ENCODE measurements at regions not wholly inside any gene's neighbourhood (a gene's known extent, or its start where the extent isn't known, plus 50 kb on each side); places are given as distances from the start of the nearest gene placed in this dataset.

GRCh38 chr1:96090134-96090533, 631.5 kb upstream of the PTBP2 start (continued):
- TF ChIP-seq MEF2A (IDR thresholded peaks at IDR 0.05; ENCODE audit: borderline replicate concordance, low read depth) (no peak), MAX (IDR thresholded peaks at IDR 0.05; ENCODE audit: low read depth) (no peak), FOSL2 (IDR thresholded peaks at IDR 0.05; ENCODE audit: borderline replicate concordance, low read depth) (no peak), FOXJ3 (CRISPR knock-in tag; IDR thresholded peaks at IDR 0.05) (no peak)

GRCh38 chr1:96095849-96096612, 625.6 kb upstream of the PTBP2 start:
- no peak overlapping the region for H2AFZ ChIP-seq (ENCODE audit: low read depth)
- no peak overlapping the region for H3K4me2 ChIP-seq
- ChIA-PET POLR2A (no interaction called here), CTCF (no interaction called here)
- H3K27me3 ChIP-seq (ENCODE audit: insufficient read depth) = no peaks in the 10 kb centered on the region
- H3K79me2 ChIP-seq (ENCODE audit: insufficient read depth) = no peaks in the 10 kb centered on the region
- H3K9me2 ChIP-seq = no peaks in the 10 kb centered on the region
- H4K20me1 ChIP-seq (ENCODE audit: insufficient read depth) = no peaks in the 10 kb centered on the region
- 9% methylated on average over 2 of the region's 2 CpGs for WGBS (ENCODE audit: low lambda C conversion rate)
- peak overlapping the region in 1 of 2 experiments; percentile 94; a peak in 2 of 4 replicates for H3K27ac ChIP-seq (ENCODE audit: low read depth in 2 of 2, low read length in 1 of 2)
- H3K4me1 ChIP-seq (ENCODE audit: control insufficient read depth in 1 of 2, insufficient read depth in 2 of 2, low read depth in 1 of 2, low read length in 1 of 2) = peaks cover 0 to 5% of the 10 kb centered on the region in 2 experiments; a peak in 1 of 4 replicates
- DNase-seq = peak; percentile 32
- no peak overlapping the region for H3K9ac ChIP-seq
- no peaks in the 10 kb centered on the region for H3F3A ChIP-seq (replicated peaks; ENCODE audit: insufficient read depth)
- H3K9me3 ChIP-seq = no peaks in the 10 kb centered on the region
- no peaks in the 10 kb centered on the region for H3K36me3 ChIP-seq (replicated peaks in 1 of 2; ENCODE audit: control insufficient read depth in 1 of 2, insufficient read depth in 2 of 2, low read length in 1 of 2)
- no peak overlapping the region for H3K4me3 ChIP-seq (ENCODE audit: low read depth in 2 of 2, low read length in 1 of 2)
- peak; percentile 76 for TF ChIP-seq GATA2 (CRISPR knock-in tag; IDR thresholded peaks at IDR 0.05)
- 0 out of 2 replicates have a peak, but pooled peaks have one; percentile 15 for TF ChIP-seq FOXJ3 (CRISPR knock-in tag; IDR thresholded peaks at IDR 0.05)
- peak; percentile 27; the same call in 1 of the 2 replicates for TF ChIP-seq RCOR1 (IDR thresholded peaks at IDR 0.05; ENCODE audit: low read length)
- TF ChIP-seq TCF12 (IDR thresholded peaks at IDR 0.05) = no peak
- no peak for TF ChIP-seq YY1 (IDR thresholded peaks at IDR 0.05; ENCODE audit: low read depth)
- peak; percentile 58 for TF ChIP-seq RAD21 (IDR thresholded peaks at IDR 0.05; ENCODE audit: low read length)
- peak in 1 of 2 experiments; percentile 82; a peak in 1 of 4 replicates for TF ChIP-seq EP300 (IDR thresholded peaks at IDR 0.05; ENCODE audit: borderline replicate concordance in 1 of 2, low read depth in 1 of 2, low read length in 1 of 2)

GRCh38 chr1:96096613-96097321, 624.8 kb upstream of the PTBP2 start:
- DNase-seq = no peak
- Histone ChIP-seq H3F3A (replicated peaks; ENCODE audit: insufficient read depth) (no peaks in the 10 kb centered on the region), H3K9me3 (no peaks in the 10 kb centered on the region), H2AFZ (ENCODE audit: low read depth) (no peak overlapping the region), H3K4me2 (no peak overlapping the region), H3K27ac (ENCODE audit: low read depth in 2 of 2, low read length in 1 of 2) (peak overlapping the region in 1 of 2 experiments; percentile 94; a peak in 2 of 4 replicates), H3K79me2 (ENCODE audit: insufficient read depth) (no peaks in the 10 kb centered on the region), H3K27me3 (ENCODE audit: insufficient read depth) (no peaks in the 10 kb centered on the region), H3K9ac (no peak overlapping the region), H3K4me3 (ENCODE audit: low read depth in 2 of 2, low read length in 1 of 2) (no peak overlapping the region), H3K36me3 (replicated peaks in 1 of 2; ENCODE audit: control insufficient read depth in 1 of 2, insufficient read depth in 2 of 2, low read length in 1 of 2) (no peaks in the 10 kb centered on the region), H4K20me1 (ENCODE audit: insufficient read depth) (no peaks in the 10 kb centered on the region), H3K4me1 (ENCODE audit: control insufficient read depth in 1 of 2, insufficient read depth in 2 of 2, low read depth in 1 of 2, low read length in 1 of 2) (peaks cover 0 to 5% of the 10 kb centered on the region in 2 experiments; a peak in 1 of 4 replicates), H3K9me2 (no peaks in the 10 kb centered on the region)
- CTCF ChIA-PET = no interaction called here
- POLR2A ChIA-PET = no interaction called here
- no peak for TF ChIP-seq PBX3 (IDR thresholded peaks at IDR 0.05)
- no peak for TF ChIP-seq FOSL2 (IDR thresholded peaks at IDR 0.05; ENCODE audit: borderline replicate concordance, low read depth)
- no peak for TF ChIP-seq CHD2 (IDR thresholded peaks at IDR 0.05; ENCODE audit: low read length, partially characterized antibody)
- TF ChIP-seq FOXJ3 (CRISPR knock-in tag; IDR thresholded peaks at IDR 0.05) = no peak
- no peak for TF ChIP-seq ZBTB33 (IDR thresholded peaks at IDR 0.05; ENCODE audit: borderline replicate concordance, low read depth)
- TF ChIP-seq GATA2 (CRISPR knock-in tag; IDR thresholded peaks at IDR 0.05) = no peak
- TF ChIP-seq MAX (IDR thresholded peaks at IDR 0.05; ENCODE audit: low read depth) = no peak
- TF ChIP-seq YY1 (IDR thresholded peaks at IDR 0.05; ENCODE audit: low read depth) = no peak
- TF ChIP-seq MEF2A (IDR thresholded peaks at IDR 0.05; ENCODE audit: borderline replicate concordance, low read depth) = no peak
- TF ChIP-seq SIN3A (IDR thresholded peaks at IDR 0.05; ENCODE audit: borderline replicate concordance, low read depth, low read length) = no peak
- 24% methylated on average over 5 of the region's 5 CpGs for WGBS (ENCODE audit: low lambda C conversion rate)

Data from SK-N-SH (cell line).